Stimulated activated CD4-positive, alpha-beta T cell treated with anti-CD3 and anti-CD28 coated beads, TNF-alpha, amount 100 ng/mL, for 48 hours (primary cell): ENCODE measurements at regions not wholly inside any gene's neighbourhood (a gene's known extent, or its start where the extent isn't known, plus 50 kb on each side); places are given as distances from the start of the nearest gene placed in this dataset.
"Not testable (repeated sequence)": the region's sequence is repeated elsewhere in the genome, so short reads cannot be mapped to it uniquely, and the experiment has no call there.

Source experiments
- DNase-seq, 3 donors: peaks; one replicate each; pipeline ENCODE4 v3.0.0-alpha.2; 2020; ENCODE audit warnings: low read depth in 3 of 3

- no peak for DNase-seq
These were observed 877.0 kb downstream of the NR2F1-AS1 start for GRCh38 chr5:92703976-92704375.

- DNase-seq = no peak
These were observed 885.7 kb downstream of the NR2F1-AS1 start for GRCh38 chr5:92695123-92696003.

DNA sequence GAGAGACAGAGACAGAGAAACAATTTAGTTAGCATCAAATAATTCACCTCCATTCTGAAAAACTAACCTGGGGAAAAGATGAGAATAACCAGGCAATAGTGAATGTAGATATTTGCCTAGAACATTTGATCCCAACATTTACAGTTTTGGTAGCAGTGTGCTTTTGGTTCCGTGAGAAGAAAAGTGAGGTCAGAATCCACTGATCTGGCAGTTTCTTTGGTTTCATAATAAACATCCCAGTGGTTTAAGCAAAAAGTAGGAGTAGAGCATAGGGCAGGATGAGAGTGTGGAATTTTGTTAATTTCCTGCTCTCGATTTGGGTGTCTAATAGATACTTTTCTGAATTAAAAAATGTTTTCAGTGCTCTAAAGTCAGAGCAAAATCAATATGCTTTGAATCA is 887.0 kb downstream of the NR2F1-AS1 start:
- no peak for DNase-seq

GRCh38 chr5:92691955-92692354 is 889.1 kb downstream of the NR2F1-AS1 start:
- DNase-seq = not testable (repeated sequence)

GRCh38 chr5:92687821-92688722 is 892.9 kb downstream of the NR2F1-AS1 start:
- DNase-seq = no peak

DNA sequence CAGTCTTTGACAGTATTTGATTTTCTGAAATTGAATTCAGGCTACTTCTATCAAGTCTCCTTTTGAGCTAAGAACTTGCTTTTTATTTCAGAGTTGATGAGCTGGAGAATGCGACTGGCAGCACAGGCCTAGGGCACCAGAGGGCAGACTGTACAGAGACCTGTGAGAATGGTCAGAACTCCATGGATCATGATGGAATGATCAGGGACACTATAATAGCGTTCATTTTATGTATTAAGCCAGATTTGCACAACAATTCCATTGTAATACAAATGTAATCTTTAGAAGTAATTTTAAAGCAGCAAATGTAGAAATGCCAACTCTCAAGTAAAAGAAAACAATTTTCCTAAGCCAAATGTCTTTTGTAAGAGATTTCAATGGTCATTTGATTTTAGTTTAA is 902.4 kb downstream of the NR2F1-AS1 start:
- DNase-seq = no peak

GRCh38 chr5:92676215-92677165 is 904.5 kb downstream of the NR2F1-AS1 start:
- no peak for DNase-seq

DNA sequence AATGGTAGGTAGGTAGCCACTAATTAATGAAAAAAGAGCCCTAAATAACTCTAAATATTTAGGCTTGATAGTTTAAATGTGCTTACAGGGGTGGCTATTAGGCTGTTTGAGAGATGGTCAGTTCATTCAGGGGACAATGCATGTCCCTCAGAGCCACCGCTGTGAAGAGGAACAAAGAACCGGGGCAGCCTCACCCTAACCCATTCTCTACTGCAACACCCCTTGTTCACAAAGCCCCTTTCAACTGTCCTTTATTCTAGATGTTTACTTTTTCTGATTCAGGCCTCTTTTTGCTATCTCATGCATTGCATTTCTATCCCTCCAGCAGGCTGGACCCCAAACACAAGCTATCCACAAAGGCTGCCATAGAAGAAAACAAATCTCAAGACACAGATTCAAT is 906.7 kb downstream of the NR2F1-AS1 start:
- no peak for DNase-seq

DNA sequence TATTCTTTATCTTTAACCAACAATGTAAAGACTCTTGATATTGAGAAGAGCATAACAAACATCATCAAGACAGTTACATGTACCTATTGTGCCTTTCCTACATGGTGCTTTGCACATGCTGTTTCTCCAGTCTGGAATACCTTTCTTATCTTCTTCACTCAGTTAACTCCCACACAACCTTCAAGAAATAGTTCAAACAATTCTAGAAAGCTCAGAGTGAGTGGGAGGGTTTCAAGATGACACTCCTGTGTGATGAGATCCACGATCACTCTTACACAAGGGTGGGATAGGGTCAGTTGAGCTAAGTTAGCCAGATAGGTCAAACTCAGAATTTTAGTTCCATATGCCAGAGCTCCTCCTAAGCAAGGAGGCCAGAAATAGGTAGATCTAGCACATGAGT is 915.5 kb downstream of the NR2F1-AS1 start:
- no peak for DNase-seq

GRCh38 chr5:92662741-92663140 is 918.3 kb downstream of the NR2F1-AS1 start:
- DNase-seq = no peak

GRCh38 chr5:92659246-92659645 is 921.8 kb downstream of the NR2F1-AS1 start:
- DNase-seq = no peak

DNA sequence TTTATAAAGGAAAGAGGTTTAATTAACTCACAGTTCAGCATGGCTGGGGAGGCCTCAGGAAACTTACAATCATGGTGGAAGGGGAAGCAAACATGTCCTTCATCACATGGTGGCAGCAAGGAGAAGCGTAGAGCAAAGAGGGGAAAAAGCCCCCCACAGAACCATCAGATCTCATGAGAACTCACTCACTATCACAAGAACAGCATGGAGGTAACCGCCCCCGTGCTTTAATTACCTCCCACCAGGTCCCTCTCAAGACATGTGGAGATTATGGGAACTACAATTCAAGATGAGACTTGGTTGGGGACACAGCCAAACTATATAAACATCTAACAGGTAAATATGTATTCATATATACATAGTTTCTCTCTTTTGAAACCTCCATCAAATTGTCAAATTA is 926.4 kb downstream of the NR2F1-AS1 start:
- not testable (repeated sequence) for DNase-seq

- DNase-seq = no peak
These were observed 927.1 kb downstream of the NR2F1-AS1 start for GRCh38 chr5:92653730-92654461.

DNA sequence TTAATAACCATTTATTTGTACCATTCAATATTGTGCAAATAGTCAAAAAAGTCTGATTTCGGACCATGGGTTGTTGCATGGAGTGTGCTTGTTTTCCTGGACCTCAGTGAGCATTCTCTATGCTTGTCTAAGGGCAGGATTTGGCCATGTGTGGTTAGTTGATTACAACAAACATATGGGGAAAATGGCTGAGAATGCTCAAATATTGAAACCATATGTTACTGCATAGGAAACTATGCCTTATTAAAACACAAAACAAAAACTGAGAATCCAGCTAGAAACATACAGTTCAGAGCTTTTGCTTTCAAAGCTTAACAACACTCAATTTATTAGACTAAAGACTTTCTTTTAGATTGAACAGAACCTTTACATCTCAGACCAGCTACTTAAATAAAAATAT is 928.3 kb downstream of the NR2F1-AS1 start:
- DNase-seq = no peak

DNA sequence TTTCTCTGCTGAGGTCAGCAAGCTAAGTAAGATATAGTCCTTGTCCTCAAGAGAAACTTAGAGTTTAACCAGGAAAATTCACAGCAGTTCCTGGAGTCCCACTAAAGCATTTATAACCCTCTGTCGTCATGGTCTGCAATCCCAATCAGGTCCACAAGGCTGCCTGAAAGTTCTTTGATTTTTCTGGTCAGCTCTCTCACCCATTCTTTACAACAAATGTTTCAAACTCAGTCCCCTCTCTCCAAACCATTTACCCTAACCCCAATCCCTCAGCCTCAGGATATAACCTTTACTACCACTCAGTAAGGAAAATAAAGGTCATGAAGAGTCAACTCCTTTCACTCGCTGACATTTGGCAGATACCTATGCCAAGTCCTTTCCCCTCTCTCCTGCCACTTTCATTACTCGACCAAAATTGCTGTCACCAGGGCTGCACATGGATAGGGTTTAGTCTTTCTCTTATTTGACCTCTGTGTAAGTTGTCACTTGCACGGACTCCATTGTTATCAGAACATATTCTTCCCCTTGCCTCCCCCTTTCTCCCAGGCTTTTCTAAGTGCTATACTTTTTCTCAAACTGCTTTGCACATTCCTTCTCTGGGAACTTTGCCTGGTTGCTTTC is 936.6 kb downstream of the NR2F1-AS1 start:
- no peak for DNase-seq

DNA sequence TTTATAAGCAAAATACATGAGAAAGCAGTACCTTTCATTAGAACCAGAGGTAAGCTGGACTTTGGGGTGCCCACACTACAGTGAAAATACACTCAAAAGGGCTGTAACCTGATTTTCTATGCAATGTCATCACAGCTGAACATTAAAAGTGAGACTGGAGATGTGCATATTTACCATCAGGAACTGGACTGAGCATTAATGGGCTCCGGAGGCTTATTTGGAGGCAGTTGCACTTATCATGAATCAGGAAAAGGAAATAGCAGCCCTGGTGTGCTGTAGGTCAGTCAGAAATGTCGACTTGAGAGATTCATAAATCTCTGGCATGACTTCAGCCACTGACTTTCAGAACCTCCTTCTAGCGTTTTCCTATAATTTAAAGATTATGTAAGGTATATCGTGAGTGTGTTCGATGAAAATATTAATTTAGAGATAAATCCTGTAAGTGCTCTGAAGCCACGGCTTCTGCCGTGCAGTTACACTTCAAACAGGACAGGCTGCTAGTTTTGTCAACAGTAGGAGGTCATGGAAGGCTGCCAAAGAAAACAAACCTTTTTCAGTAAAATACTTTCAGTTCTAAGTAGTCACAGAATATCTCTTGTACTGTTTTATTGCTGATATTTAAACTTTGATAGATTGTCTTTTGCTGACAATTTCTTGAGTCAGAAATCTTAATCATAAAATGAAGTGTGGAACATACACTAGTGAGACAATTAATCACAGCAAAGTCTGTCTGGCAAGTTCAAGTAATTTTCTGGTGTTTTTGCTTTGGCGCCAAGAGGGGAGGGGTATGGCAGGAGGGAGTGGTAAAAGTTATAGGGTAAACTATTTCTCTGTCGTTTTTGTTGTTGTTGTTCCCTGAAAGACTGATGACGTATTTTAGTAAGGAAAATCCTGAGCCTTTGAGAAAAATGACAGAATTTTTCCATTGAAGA is 939.7 kb downstream of the NR2F1-AS1 start:
- no peak for DNase-seq

DNA sequence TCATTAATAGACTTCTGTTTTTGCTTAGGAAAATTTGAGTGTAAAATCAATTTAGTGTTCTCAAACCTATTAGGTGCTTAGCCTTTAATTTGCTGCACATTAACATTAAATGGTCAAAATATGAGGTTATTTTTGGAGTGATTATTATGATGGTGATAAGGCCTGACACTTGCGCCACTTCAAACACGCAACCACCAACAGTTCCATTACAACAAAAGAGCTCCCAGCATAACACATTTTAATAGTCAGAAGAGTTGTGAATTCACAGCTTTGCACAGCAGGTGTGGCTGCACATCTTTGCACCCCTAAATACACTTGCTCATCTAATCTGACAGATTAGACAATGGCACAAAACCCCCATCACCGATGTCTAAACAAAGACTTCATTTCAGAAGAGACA is 940.7 kb downstream of the NR2F1-AS1 start:
- DNase-seq = no peak

- DNase-seq = no peak
These were observed 943.1 kb downstream of the NR2F1-AS1 start for GRCh38 chr5:92637960-92638359.

DNA sequence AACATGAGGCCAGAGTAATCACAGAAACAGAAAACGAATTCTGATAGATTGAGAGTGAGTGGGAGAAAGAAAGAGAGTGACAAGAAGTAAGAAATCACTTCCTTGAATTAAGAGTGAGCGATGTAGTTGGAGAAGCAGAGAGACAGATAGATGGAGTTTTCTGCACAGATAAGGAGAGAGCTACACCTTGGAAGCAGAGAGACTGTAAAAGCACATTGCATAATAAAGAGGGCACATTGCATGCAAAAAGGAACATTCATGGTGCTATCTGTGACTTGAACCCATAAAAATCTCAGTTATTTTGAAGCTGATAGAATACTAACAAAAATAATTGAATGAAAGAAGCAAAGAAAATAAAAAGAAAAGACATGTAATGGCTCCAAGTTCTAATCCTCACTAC is 943.8 kb downstream of the NR2F1-AS1 start:
- DNase-seq = no peak
